Motor neuron (in vitro differentiated cells): ENCODE measurements at regions not wholly inside any gene's neighbourhood (a gene's known extent, or its start where the extent isn't known, plus 50 kb on each side); places are given as distances from the start of the nearest gene placed in this dataset.

Experiments used
- ATAC-seq, 8 experiments: fragments of 200-7000 bp; cut with Tn5 transposase; replicated peaks in 6 of 8; 2 replicates each; pipeline ENCODE4 v1.8.0; 2021; ENCODE audit warnings: mild to moderate bottlenecking in 8 of 8, moderate library complexity in 8 of 8
- H3K27ac ChIP-seq, 2 donors: fragments of 250-450 bp; sonication (Bioruptor Pico); 2 replicates each; pipeline ENCODE4 v1.9.0; 2021; ENCODE audit warnings: antibody characterized with exemption in 2 of 2, mild to moderate bottlenecking in 2 of 2, moderate library complexity in 1 of 2
- H3K4me1 ChIP-seq, 2 donors: fragments of 250-450 bp; sonication (Bioruptor Pico); replicated peaks in 1 of 2; 2 replicates each; pipeline ENCODE4 v1.6.1; 2021; ENCODE audit warnings: antibody characterized with exemption in 2 of 2, mild to moderate bottlenecking in 2 of 2, moderate library complexity in 1 of 2
- H3K4me3 ChIP-seq, 5 donors: fragments of 250-450 bp; sonication (Bioruptor Pico); 2 replicates each; pipeline ENCODE4 v1.9.0; 2021; ENCODE audit warnings: antibody characterized with exemption in 5 of 5, mild to moderate bottlenecking in 5 of 5, moderate library complexity in 4 of 5
- WGBS, 10 experiments: fragments of 450-650 bp; shearing (Covaris generic); methylation state at CpG; one replicate each; pipeline ENCODE4 v1.0.0; 2022; 5-methylcytosine and 5-hydroxymethylcytosine counted together
- in situ Hi-C, 9 experiments: fragments of 400-800 bp; cut with MboI; loops; one replicate each; pipeline ENCODE4 v1.15.0; 2021; ENCODE audit warnings: low sequenced_read_pairs in 9 of 9, low pct_unique_long_range_greater_than_20kb in 2 of 9; ENCODE audit not compliant: unreplicated experiment in 9 of 9

- Histone ChIP-seq H3K4me3 (no peak overlapping the region), H3K4me1 (peaks cover 26 to 32% of the 10 kb centered on the region in 2 donors), H3K27ac (no peak overlapping the region)
- peak in 5 of 8 experiments; percentile 76 to 91 (median 80) for ATAC-seq
- WGBS, 10 experiments: 59 to 83% (median 77%) methylated on average over 1 to 5 of the region's 6 CpGs; no CpG with 5 or more reads in 2 of the 10 experiments
- in situ Hi-C loops: no loop called here
Measured at GRCh38 chr14:55926007-55926406, 192.2 kb upstream of the PELI2 start.

DNA sequence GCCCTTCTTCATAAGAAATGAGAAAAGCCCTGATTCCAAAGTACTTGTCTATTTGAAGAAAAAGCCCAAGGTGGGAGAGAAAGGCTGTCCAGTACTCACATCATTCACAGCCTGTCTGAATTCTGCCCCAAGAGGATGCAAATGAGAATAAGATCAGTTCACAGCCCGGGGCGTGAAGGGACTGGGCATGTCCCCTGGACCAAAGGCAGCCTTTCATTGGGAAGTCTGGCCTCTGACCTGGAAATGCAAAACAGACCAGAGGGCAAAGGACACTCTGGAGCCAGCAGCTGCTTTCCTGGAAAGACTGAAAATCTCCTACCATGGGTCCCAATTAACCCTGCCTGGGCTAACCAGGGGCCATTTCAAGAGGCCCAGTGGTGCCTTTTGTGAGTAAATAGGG lies 191.2 kb upstream of the PELI2 start:
- peak in 5 of 8 experiments; percentile 31 to 64 (median 59) for ATAC-seq
- H3K4me3 ChIP-seq: no peak overlapping the region

GRCh38 chr14:55928276-55928675 lies 189.9 kb upstream of the PELI2 start:
- 0 to 90% (median 52%) methylated on average over 1 to 2 of the region's 2 CpGs; no CpG with 5 or more reads in 2 of the 10 experiments for WGBS, 10 experiments
- no peak for ATAC-seq
- Histone ChIP-seq H3K4me3 (no peak overlapping the region), H3K27ac (no peak overlapping the region), H3K4me1 (peaks cover 23% of the 10 kb centered on the region in 2 donors)
- in situ Hi-C loops: no loop called here

More for the DNA sequence above, 191.2 kb upstream of the PELI2 start:
- H3K27ac ChIP-seq: peak overlapping the region in 1 of 2 donors; percentile 6
- in situ Hi-C loops: no loop called here
- 0 to 90% (median 29%) methylated on average over 1 to 2 of the region's 2 CpGs; no CpG with 5 or more reads in 4 of the 10 experiments for WGBS, 10 experiments
- H3K4me1 ChIP-seq: peaks cover 23% of the 10 kb centered on the region in 2 donors

- in situ Hi-C loops: no loop called here
- H3K4me3 ChIP-seq: no peak overlapping the region
- WGBS, 10 experiments: 10 to 92% (median 76%) methylated on average over 2 to 4 of the region's 4 CpGs; no CpG with 5 or more reads in 1 of the 10 experiments
- H3K4me1 ChIP-seq: peaks cover 23% of the 10 kb centered on the region in 2 donors
- no peak for ATAC-seq
- H3K27ac ChIP-seq: no peak overlapping the region
Measured at GRCh38 chr14:55929136-55929535, 189.1 kb upstream of the PELI2 start.

GRCh38 chr14:55930016-55930784 lies 188.0 kb upstream of the PELI2 start:
- peaks cover 22 to 23% of the 10 kb centered on the region in 2 donors for H3K4me1 ChIP-seq
- in situ Hi-C loops: no loop called here
- no peak for ATAC-seq

GRCh38 chr14:55936691-55937090 lies 181.5 kb upstream of the PELI2 start:
- in situ Hi-C loops: no loop called here
- H3K4me1 ChIP-seq: peaks cover 0 to 2% of the 10 kb centered on the region in 2 donors
- no peak overlapping the region for H3K4me3 ChIP-seq
- H3K27ac ChIP-seq: no peak overlapping the region
- no peak for ATAC-seq
- 38 to 100% (median 79%) methylated on average over 1 to 3 of the region's 3 CpGs; no CpG with 5 or more reads in 2 of the 10 experiments for WGBS, 10 experiments

More at GRCh38 chr14:55930016-55930784, 188.0 kb upstream of the PELI2 start:
- H3K27ac ChIP-seq: no peak overlapping the region
- no peak overlapping the region for H3K4me3 ChIP-seq
- 56 to 100% (median 92%) methylated on average over 1 to 4 of the region's 5 CpGs; no CpG with 5 or more reads in 1 of the 10 experiments for WGBS, 10 experiments

- ATAC-seq: peak; percentile 80 to 99 (median 98)
- Histone ChIP-seq H3K27ac (no peak overlapping the region), H3K4me1 (peaks cover 2 to 3% of the 10 kb centered on the region in 2 donors), H3K4me3 (no peak overlapping the region)
- in situ Hi-C loops: no loop called here
- 10 to 93% (median 70%) methylated on average over 2 to 10 of the region's 10 CpGs; no CpG with 5 or more reads in 1 of the 10 experiments for WGBS, 10 experiments
Measured at GRCh38 chr14:55938249-55938791, 179.9 kb upstream of the PELI2 start.

GRCh38 chr14:55942076-55942654 lies 176.0 kb upstream of the PELI2 start:
- WGBS, 10 experiments: 83 to 100% (median 94%) methylated on average over 1 to 4 of the region's 4 CpGs; no CpG with 5 or more reads in 1 of the 10 experiments
- in situ Hi-C loops: no loop called here
- H3K27ac ChIP-seq: no peak overlapping the region
- H3K4me1 ChIP-seq: peaks cover 0 to 3% of the 10 kb centered on the region in 2 donors
- no peak for ATAC-seq
- H3K4me3 ChIP-seq: no peak overlapping the region

- WGBS, 10 experiments: 89 to 100% (median 100%) methylated on average over 1 of the region's 1 CpG; no CpG with 5 or more reads in 4 of the 10 experiments
- Histone ChIP-seq H3K27ac (no peak overlapping the region), H3K4me3 (no peak overlapping the region), H3K4me1 (peaks cover 0 to 3% of the 10 kb centered on the region in 2 donors)
- in situ Hi-C loops: no loop called here
- ATAC-seq: no peak
Measured at GRCh38 chr14:55942826-55943225, 175.4 kb upstream of the PELI2 start.

DNA sequence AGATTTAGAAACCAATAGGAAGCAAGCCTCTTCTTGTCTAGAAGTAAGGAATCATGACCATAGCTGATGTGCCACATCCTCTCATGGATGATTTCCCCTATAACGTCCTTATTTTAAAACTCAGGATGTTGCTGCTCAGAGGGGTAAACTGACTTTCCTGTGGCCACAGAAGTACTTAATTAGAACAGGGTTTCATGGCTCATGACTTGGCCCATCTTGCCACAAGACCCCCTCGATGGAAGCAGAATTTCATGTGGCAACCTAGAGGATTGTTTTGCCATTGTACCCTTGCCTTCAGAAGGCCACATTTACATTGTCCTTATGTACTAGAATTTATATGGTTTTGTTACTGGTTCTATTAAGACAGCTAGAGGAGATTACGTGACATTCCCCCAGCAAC lies 173.5 kb upstream of the PELI2 start:
- Histone ChIP-seq H3K4me3 (no peak overlapping the region), H3K27ac (no peak overlapping the region), H3K4me1 (peaks cover 0 to 3% of the 10 kb centered on the region in 2 donors)
- in situ Hi-C loops: no loop called here
- ATAC-seq: no peak
- 50 to 100% (median 95%) methylated on average over 1 to 3 of the region's 3 CpGs; no CpG with 5 or more reads in 4 of the 10 experiments for WGBS, 10 experiments

DNA sequence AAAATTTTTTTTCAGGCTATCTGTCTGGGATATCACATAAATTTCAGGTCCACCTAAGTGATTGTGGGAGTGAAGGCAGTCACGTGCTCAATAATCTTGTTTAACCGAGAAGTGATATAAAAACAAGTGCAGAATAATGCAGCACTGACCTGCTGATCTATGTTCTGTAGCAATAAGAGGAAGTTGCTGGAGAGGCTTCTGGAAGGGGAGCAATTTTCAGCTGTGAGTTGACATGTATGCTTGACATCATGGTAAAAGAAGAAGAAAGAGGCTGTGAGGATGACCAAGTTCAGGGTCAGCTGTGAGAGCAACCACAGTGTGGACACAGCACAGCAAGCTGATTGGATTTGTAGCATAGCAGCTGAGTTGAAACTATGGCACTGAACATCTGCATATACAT lies 172.0 kb upstream of the PELI2 start:
- no peak for ATAC-seq
- H3K27ac ChIP-seq: no peak overlapping the region
- in situ Hi-C loops: no loop called here
- WGBS, 10 experiments: 69 to 100% (median 89%) methylated on average over 1 to 2 of the region's 2 CpGs; no CpG with 5 or more reads in 4 of the 10 experiments
- H3K4me3 ChIP-seq: no peak overlapping the region
- H3K4me1 ChIP-seq: peaks cover 0 to 3% of the 10 kb centered on the region in 2 donors

DNA sequence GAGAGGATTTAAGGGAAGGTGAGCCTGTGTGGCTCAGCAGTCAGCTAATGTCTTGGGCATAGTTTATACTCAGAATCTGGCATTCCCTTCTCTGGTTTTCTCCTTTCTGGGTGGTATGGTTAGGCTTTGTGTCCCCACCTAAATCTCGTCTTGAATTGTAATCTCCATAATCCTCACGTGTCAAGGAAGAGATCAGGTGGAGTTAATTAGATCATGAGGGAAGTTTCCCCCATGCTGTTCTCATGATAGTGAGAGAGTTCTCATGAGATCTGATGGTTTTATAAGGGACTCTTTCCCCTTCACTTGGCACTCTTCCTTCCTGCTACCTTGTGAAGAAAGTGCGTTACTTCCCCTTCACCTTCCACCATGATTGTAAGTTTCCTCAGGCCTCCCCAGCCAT lies 169.8 kb upstream of the PELI2 start:
- no peaks in the 10 kb centered on the region for H3K4me1 ChIP-seq
- in situ Hi-C loops: no loop called here
- H3K27ac ChIP-seq: no peak overlapping the region
- 40 to 100% (median 83%) methylated on average over 1 to 3 of the region's 3 CpGs; no CpG with 5 or more reads in 3 of the 10 experiments for WGBS, 10 experiments
- no peak overlapping the region for H3K4me3 ChIP-seq
- no peak for ATAC-seq

DNA sequence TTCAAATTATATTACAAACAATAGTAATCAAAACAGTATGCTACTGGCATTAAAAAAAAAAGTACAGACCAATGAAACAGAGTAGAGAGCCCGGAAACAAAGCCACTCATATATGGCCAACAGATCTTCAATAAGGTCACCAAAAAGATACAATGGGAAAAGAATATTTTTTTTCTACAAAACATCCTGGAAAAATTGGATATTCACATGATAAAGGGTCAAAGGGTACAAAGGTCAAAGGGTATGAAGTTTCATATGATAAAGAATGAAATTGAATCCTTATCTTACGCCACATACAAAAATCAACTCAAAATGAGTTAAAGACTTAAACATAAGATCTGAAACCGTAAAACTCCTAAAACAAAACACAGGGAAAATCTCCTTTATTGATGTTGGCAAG lies 168.5 kb upstream of the PELI2 start:
- Histone ChIP-seq H3K27ac (no peak overlapping the region), H3K4me1 (no peaks in the 10 kb centered on the region), H3K4me3 (no peak overlapping the region)
- no peak for ATAC-seq
- in situ Hi-C loops: no loop called here
- 63 to 96% (median 85%) methylated on average over 3 of the region's 3 CpGs for WGBS, 10 experiments
